Right lobe of liver (tissue), 6 donors: ENCODE measurements at regions not wholly inside any gene's neighbourhood (a gene's known extent, or its start where the extent isn't known, plus 50 kb on each side); places are given as distances from the start of the nearest gene placed in this dataset.

Source experiments
- ATAC-seq, 4 donors: fragments of 200-7000 bp; cut with Tn5 transposase; one replicate each; pipeline ENCODE4 v1.9.1; 2020; ENCODE audit warnings: mild to moderate bottlenecking in 4 of 4, moderate library complexity in 4 of 4
- DNase-seq, 3 donors: peaks; one replicate each; pipeline ENCODE4 v3.0.0-alpha.2; 2020
- H3K27ac ChIP-seq, 3 donors: fragments of 200-600 bp; one replicate each; pipeline ENCODE4 v1.8.0; 2022
- H3K27me3 ChIP-seq, 2 donors: fragments of 200-600 bp; one replicate each; pipeline ENCODE4 v1.8.0; 2022
- H3K36me3 ChIP-seq, 4 donors: fragments of 200-600 bp; sonication (generic) in 1 of 4; one replicate each; pipeline versions ENCODE4 v1.5.1 to v1.8.0; 2017 to 2022; ENCODE audit warnings: control low read depth in 1 of 4
- H3K4me1 ChIP-seq, 4 donors: fragments of 200-600 bp; sonication (generic) in 1 of 4; one replicate each; pipeline versions ENCODE4 v1.5.1 to v1.8.0; 2017 to 2022; ENCODE audit warnings: control low read depth in 1 of 4
- H3K4me3 ChIP-seq, 3 donors: fragments of 200-600 bp; one replicate each; pipeline ENCODE4 v1.8.0; 2022
- H3K9me3 ChIP-seq, 4 donors: fragments of 200-600 bp; sonication (generic) in 1 of 4; one replicate each; pipeline versions ENCODE4 v1.5.1 to v1.8.0; 2017 to 2022; ENCODE audit warnings: control low read depth in 1 of 4
- POLR2A ChIP-seq: fragments of 450-650 bp; IDR thresholded peaks from one replicate; pipeline ENCODE4 v1.6.1; 2017; ENCODE audit warnings: antibody characterized with exemption, mild to moderate bottlenecking
- WGBS: methylation state at CpG from one replicate; pipeline ENCODE4 v1.1.6; 2018; ENCODE audit warnings: low coverage, low lambda C conversion rate; ENCODE audit not compliant: insufficient coverage; ENCODE audit errors: missing lambda C conversion rate; 5-methylcytosine and 5-hydroxymethylcytosine counted together
- intact Hi-C, 2 donors: fragments of 100-400 bp; cut with DNase I; formaldehyde crosslinking; loops; one replicate each; pipeline versions ENCODE4 v1.11.2 to v1.14.1; 2022
- TF ChIP-seq, protein P1 (sequence below), 4 donors: fragments of 200-600 bp in 3 of 4; fragments of 450-650 bp in 1 of 4; IDR thresholded peaks; one replicate each; pipeline versions ENCODE4 v1.5.1 to v1.8.0; 2016 to 2022; ENCODE audit warnings: antibody characterized with exemption in 4 of 4, mild to moderate bottlenecking in 2 of 4
- donor health status: DM: no; HTN: yes; CAD: no.
- donor health status: DM: no; HTN: no; CAD: no.
- donor health status: DM: no; HTN: no; CAD: no.
- donor health status: DM: no; HTN: yes; CAD: no.
- donor health status: DM: no; HTN: yes; CAD: no.

- Histone ChIP-seq H3K9me3 (no peaks in the 10 kb centered on the region), H3K4me1 (no peaks in the 10 kb centered on the region), H3K27me3 (no peaks in the 10 kb centered on the region), H3K27ac (no peak overlapping the region), H3K4me3 (no peak overlapping the region), H3K36me3 (no peaks in the 10 kb centered on the region)
- intact Hi-C loops: no loop called here
- 87% methylated on average over 14 of the region's 14 CpGs for WGBS
- DNase-seq (no peak), ATAC-seq (no peak)
- TF ChIP-seq, protein P1, sequence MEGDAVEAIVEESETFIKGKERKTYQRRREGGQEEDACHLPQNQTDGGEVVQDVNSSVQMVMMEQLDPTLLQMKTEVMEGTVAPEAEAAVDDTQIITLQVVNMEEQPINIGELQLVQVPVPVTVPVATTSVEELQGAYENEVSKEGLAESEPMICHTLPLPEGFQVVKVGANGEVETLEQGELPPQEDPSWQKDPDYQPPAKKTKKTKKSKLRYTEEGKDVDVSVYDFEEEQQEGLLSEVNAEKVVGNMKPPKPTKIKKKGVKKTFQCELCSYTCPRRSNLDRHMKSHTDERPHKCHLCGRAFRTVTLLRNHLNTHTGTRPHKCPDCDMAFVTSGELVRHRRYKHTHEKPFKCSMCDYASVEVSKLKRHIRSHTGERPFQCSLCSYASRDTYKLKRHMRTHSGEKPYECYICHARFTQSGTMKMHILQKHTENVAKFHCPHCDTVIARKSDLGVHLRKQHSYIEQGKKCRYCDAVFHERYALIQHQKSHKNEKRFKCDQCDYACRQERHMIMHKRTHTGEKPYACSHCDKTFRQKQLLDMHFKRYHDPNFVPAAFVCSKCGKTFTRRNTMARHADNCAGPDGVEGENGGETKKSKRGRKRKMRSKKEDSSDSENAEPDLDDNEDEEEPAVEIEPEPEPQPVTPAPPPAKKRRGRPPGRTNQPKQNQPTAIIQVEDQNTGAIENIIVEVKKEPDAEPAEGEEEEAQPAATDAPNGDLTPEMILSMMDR (IDR thresholded peaks at IDR 0.05): no peak
- no peak for TF ChIP-seq POLR2A
Observed at GRCh38 chr13:99863789-99864626, 107.6 kb downstream of the ZIC5 start.

DNA sequence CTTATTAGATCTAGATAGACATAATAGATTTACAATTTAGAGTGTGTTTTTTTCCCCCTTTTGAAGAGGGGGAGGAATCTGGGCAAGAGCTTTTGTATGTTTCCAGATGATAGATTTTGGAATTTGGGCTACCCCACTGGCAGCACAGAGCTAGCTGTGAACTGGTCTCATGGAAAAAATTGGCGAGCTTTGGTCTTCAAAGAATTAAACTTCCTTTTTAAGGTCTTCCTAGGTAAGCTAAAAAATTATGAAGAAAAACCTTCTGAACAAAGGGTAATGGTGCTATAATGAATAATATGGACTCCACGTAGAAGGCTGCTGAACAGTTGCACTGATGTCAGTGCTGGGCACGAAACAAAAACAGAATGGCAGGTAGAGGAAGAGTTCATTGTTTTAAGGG is 109.3 kb downstream of the ZIC5 start:
- Histone ChIP-seq H3K36me3 (no peaks in the 10 kb centered on the region), H3K27ac (no peak overlapping the region), H3K9me3 (no peaks in the 10 kb centered on the region), H3K4me3 (no peak overlapping the region), H3K4me1 (no peaks in the 10 kb centered on the region), H3K27me3 (no peaks in the 10 kb centered on the region)
- WGBS: 97% methylated on average over 3 of the region's 3 CpGs
- no peak for DNase-seq
- no peak for ATAC-seq
- intact Hi-C loops: no loop called here
- TF ChIP-seq, protein P1 (IDR thresholded peaks at IDR 0.05): no peak
- no peak for TF ChIP-seq POLR2A

- Histone ChIP-seq H3K9me3 (no peaks in the 10 kb centered on the region), H3K27me3 (no peaks in the 10 kb centered on the region), H3K36me3 (no peaks in the 10 kb centered on the region), H3K27ac (no peak overlapping the region), H3K4me3 (no peak overlapping the region), H3K4me1 (no peaks in the 10 kb centered on the region)
- DNase-seq (no peak), ATAC-seq (no peak)
- TF ChIP-seq, protein P1 (IDR thresholded peaks at IDR 0.05): no peak
- no peak for TF ChIP-seq POLR2A
- WGBS: 87% methylated on average over 2 of the region's 2 CpGs
- intact Hi-C loops: no loop called here
Observed at GRCh38 chr13:99861771-99862170, 109.8 kb downstream of the ZIC5 start.

DNA sequence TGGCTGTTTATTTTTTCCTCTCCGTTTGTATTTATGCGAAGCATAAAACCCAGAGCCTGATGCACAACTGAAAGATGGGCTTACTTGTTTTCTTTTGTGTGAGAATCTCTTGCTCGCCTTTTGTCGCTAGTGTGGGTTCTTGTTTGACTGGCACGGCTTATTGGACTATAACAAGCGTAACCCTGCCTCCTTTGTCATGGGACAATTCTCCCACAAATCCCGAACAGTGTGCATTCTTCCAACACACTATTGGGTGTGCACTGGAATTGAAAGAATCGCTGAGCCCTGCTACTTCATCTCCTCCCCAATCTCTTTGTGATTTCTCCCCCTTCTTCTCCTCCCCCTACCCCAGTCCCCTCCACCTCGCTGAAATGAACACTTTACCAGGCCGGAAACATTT is 110.8 kb downstream of the ZIC5 start:
- 85% methylated on average over 10 of the region's 10 CpGs for WGBS
- H3K4me1 ChIP-seq: peaks cover 0 to 4% (median 0%) of the 10 kb centered on the region in 4 donors
- intact Hi-C loops: no loop called here
- H3K4me3 ChIP-seq: no peak overlapping the region
- no peaks in the 10 kb centered on the region for H3K9me3 ChIP-seq
- ATAC-seq: no peak
- H3K36me3 ChIP-seq: no peaks in the 10 kb centered on the region
- H3K27ac ChIP-seq: no peak overlapping the region
- H3K27me3 ChIP-seq: no peaks in the 10 kb centered on the region
- TF ChIP-seq POLR2A: no peak
- TF ChIP-seq, protein P1 (IDR thresholded peaks at IDR 0.05): no peak
- no peak for DNase-seq
